ENCODE measurements at regions not wholly inside any gene's neighbourhood (a gene's known extent, or its start where the extent isn't known, plus 50 kb on each side); places are given as distances from the start of the nearest gene placed in this dataset.

GRCh38 chr4:124861761-124862160, 149.2 kb upstream of the ANKRD50 start:
- TF ChIP-seq CTCF (IDR thresholded peaks at IDR 0.05; ENCODE audit: low read length) (no peak), EZH2 (optimal IDR thresholded peaks at IDR 0.05; ENCODE audit: low read depth, low read length) (no peak), EZH2phosphoT487 (IDR thresholded peaks at IDR 0.05; ENCODE audit: low read length) (no peak)
